GM13976 (cell line): ENCODE measurements at regions not wholly inside any gene's neighbourhood (a gene's known extent, or its start where the extent isn't known, plus 50 kb on each side); places are given as distances from the start of the nearest gene placed in this dataset.

ENCODE experiments used
- DNase-seq: peaks from one replicate; pipeline ENCODE4 v3.0.0; 2012; ENCODE audit warnings: low spot score
- CTCF ChIP-seq: IDR thresholded peaks from 2 replicates; pipeline ENCODE4 v1.5.1; 2012; ENCODE audit warnings: borderline replicate concordance, mild to moderate bottlenecking; ENCODE audit not compliant: insufficient read depth; ENCODE audit errors: extremely low read depth, missing control alignments, control extremely low read depth
- in situ Hi-C: fragments of 300-500 bp; cut with MboI; formaldehyde crosslinking; loops from one replicate; pipeline ENCODE4 v1.12.0; 2022; ENCODE audit warnings: low sequenced_read_pairs, mixed read lengths, inconsistent platforms; ENCODE audit not compliant: unreplicated experiment

- no peak for TF ChIP-seq CTCF
- in situ Hi-C loops, result no loop called here
- no peak for DNase-seq
Measured at GRCh38 chr4:82230306-82230705, 143.5 kb downstream of the HNRNPD start.

- DNase-seq, result no peak
- no peak for TF ChIP-seq CTCF
- in situ Hi-C loops, result no loop called here
Measured at GRCh38 chr4:82225030-82225429, 148.8 kb downstream of the HNRNPD start.

- in situ Hi-C loops, result no loop called here
- TF ChIP-seq CTCF, result no peak
- no peak for DNase-seq
Measured at GRCh38 chr4:82223715-82224114, 150.1 kb downstream of the HNRNPD start.

GRCh38 chr4:82219346-82219745 lies 154.4 kb downstream of the HNRNPD start:
- in situ Hi-C loops, result no loop called here
- no peak for TF ChIP-seq CTCF
- DNase-seq, result no peak

- TF ChIP-seq CTCF, result no peak
- DNase-seq, result no peak
- in situ Hi-C loops, result no loop called here
Measured at GRCh38 chr4:82217986-82218715, 155.6 kb downstream of the HNRNPD start.

- DNase-seq, result no peak
- in situ Hi-C loops, result no loop called here
- TF ChIP-seq CTCF, result no peak
Measured at GRCh38 chr4:82216219-82216618, 157.6 kb downstream of the HNRNPD start.
